Activated T-cell treated with anti-CD3 and anti-CD28 coated beads, Interleukin-2, amount 50 U/mL, for 24 hours (primary cell): ENCODE measurements at regions not wholly inside any gene's neighbourhood (a gene's known extent, or its start where the extent isn't known, plus 50 kb on each side); places are given as distances from the start of the nearest gene placed in this dataset.
"Not testable (repeated sequence)": the region's sequence is repeated elsewhere in the genome, so short reads cannot be mapped to it uniquely, and the experiment has no call there.

Experiments used
- DNase-seq: peaks from one replicate; pipeline ENCODE4 v3.0.0-alpha.2; 2020
- H3K27ac Mint-ChIP-seq: 2 replicates; pipeline ENCODE4 v1.8.0; 2020; ENCODE audit warnings: mild to moderate bottlenecking, mixed read lengths
- H3K27me3 Mint-ChIP-seq: 2 replicates; pipeline ENCODE4 v1.8.0; 2020; ENCODE audit warnings: mixed read lengths
- H3K36me3 Mint-ChIP-seq: 2 replicates; pipeline ENCODE4 v1.8.0; 2020; ENCODE audit warnings: low read depth, mixed read lengths
- H3K4me1 Mint-ChIP-seq: 2 replicates; pipeline ENCODE4 v1.8.0; 2020; ENCODE audit warnings: low read depth, mixed read lengths
- H3K4me3 Mint-ChIP-seq: 2 replicates; pipeline ENCODE4 v1.8.0; 2020; ENCODE audit warnings: mild to moderate bottlenecking, moderate library complexity, mixed read lengths
- H3K9me3 Mint-ChIP-seq: 2 replicates; pipeline ENCODE4 v1.8.0; 2020; ENCODE audit warnings: mixed read lengths

- Mint-ChIP-seq H3K27ac (no peak overlapping the region), H3K9me3 (peaks cover 10% of the 10 kb centered on the region), H3K4me3 (no peak overlapping the region), H3K27me3 (no peaks in the 10 kb centered on the region), H3K36me3 (no peaks in the 10 kb centered on the region), H3K4me1 (no peaks in the 10 kb centered on the region)
- DNase-seq: no peak
These were observed 438.1 kb upstream of the PCDH10 start for GRCh38 chr4:132710971-132711370.

GRCh38 chr4:132737344-132737743 lies 411.8 kb upstream of the PCDH10 start:
- Mint-ChIP-seq H3K27ac (no peak overlapping the region), H3K4me1 (no peaks in the 10 kb centered on the region), H3K27me3 (no peaks in the 10 kb centered on the region), H3K36me3 (no peaks in the 10 kb centered on the region), H3K4me3 (no peak overlapping the region), H3K9me3 (peaks cover 9% of the 10 kb centered on the region)
- no peak for DNase-seq

GRCh38 chr4:132759199-132759780 lies 389.8 kb upstream of the PCDH10 start:
- Mint-ChIP-seq H3K9me3 (peaks cover 4% of the 10 kb centered on the region), H3K27ac (no peak overlapping the region), H3K4me1 (no peaks in the 10 kb centered on the region), H3K27me3 (no peaks in the 10 kb centered on the region), H3K4me3 (no peak overlapping the region), H3K36me3 (no peaks in the 10 kb centered on the region)
- DNase-seq: no peak

- Mint-ChIP-seq H3K4me3 (no peak overlapping the region), H3K27ac (no peak overlapping the region), H3K9me3 (peaks cover 2% of the 10 kb centered on the region), H3K27me3 (no peaks in the 10 kb centered on the region), H3K4me1 (no peaks in the 10 kb centered on the region), H3K36me3 (no peaks in the 10 kb centered on the region)
- DNase-seq: no peak
These were observed 385.6 kb upstream of the PCDH10 start for GRCh38 chr4:132763465-132763864.

GRCh38 chr4:132767901-132768300 lies 381.2 kb upstream of the PCDH10 start:
- no peak overlapping the region for H3K4me3 Mint-ChIP-seq
- no peak overlapping the region for H3K27ac Mint-ChIP-seq
- peaks cover 5% of the 10 kb centered on the region for H3K9me3 Mint-ChIP-seq

GRCh38 chr4:132770776-132771175 lies 378.3 kb upstream of the PCDH10 start:
- DNase-seq: no peak
- no peak overlapping the region for H3K27ac Mint-ChIP-seq
- no peak overlapping the region for H3K4me3 Mint-ChIP-seq

More at GRCh38 chr4:132767901-132768300, 381.2 kb upstream of the PCDH10 start:
- no peaks in the 10 kb centered on the region for H3K36me3 Mint-ChIP-seq
- H3K4me1 Mint-ChIP-seq: no peaks in the 10 kb centered on the region
- DNase-seq: no peak
- H3K27me3 Mint-ChIP-seq: no peaks in the 10 kb centered on the region

GRCh38 chr4:132792310-132792709 lies 356.8 kb upstream of the PCDH10 start:
- no peak for DNase-seq
- Mint-ChIP-seq H3K27me3 (no peaks in the 10 kb centered on the region), H3K4me1 (no peaks in the 10 kb centered on the region), H3K27ac (no peak overlapping the region), H3K4me3 (no peak overlapping the region), H3K9me3 (peaks cover 3% of the 10 kb centered on the region), H3K36me3 (no peaks in the 10 kb centered on the region)

More at GRCh38 chr4:132770776-132771175, 378.3 kb upstream of the PCDH10 start:
- Mint-ChIP-seq H3K9me3 (peaks cover 7% of the 10 kb centered on the region), H3K36me3 (no peaks in the 10 kb centered on the region), H3K4me1 (no peaks in the 10 kb centered on the region), H3K27me3 (no peaks in the 10 kb centered on the region)

- DNase-seq: no peak
- Mint-ChIP-seq H3K4me3 (no peak overlapping the region), H3K27me3 (no peaks in the 10 kb centered on the region), H3K9me3 (no peaks in the 10 kb centered on the region), H3K36me3 (no peaks in the 10 kb centered on the region), H3K27ac (no peak overlapping the region), H3K4me1 (no peaks in the 10 kb centered on the region)
These were observed 351.2 kb upstream of the PCDH10 start for GRCh38 chr4:132797856-132798255.

- H3K36me3 Mint-ChIP-seq: no peaks in the 10 kb centered on the region
- H3K27me3 Mint-ChIP-seq: no peaks in the 10 kb centered on the region
These were observed 339.6 kb upstream of the PCDH10 start for GRCh38 chr4:132809298-132810032.

GRCh38 chr4:132813061-132813460 lies 336.0 kb upstream of the PCDH10 start:
- H3K4me3 Mint-ChIP-seq, DNase-seq, H3K27ac Mint-ChIP-seq: not testable (repeated sequence)

More at GRCh38 chr4:132809298-132810032, 339.6 kb upstream of the PCDH10 start:
- H3K27ac Mint-ChIP-seq: no peak overlapping the region
- no peaks in the 10 kb centered on the region for H3K9me3 Mint-ChIP-seq
- H3K4me1 Mint-ChIP-seq: no peaks in the 10 kb centered on the region
- no peak for DNase-seq
- H3K4me3 Mint-ChIP-seq: no peak overlapping the region

GRCh38 chr4:132818091-132818490 lies 331.0 kb upstream of the PCDH10 start:
- H3K36me3 Mint-ChIP-seq: no peaks in the 10 kb centered on the region
- no peak overlapping the region for H3K27ac Mint-ChIP-seq
- H3K9me3 Mint-ChIP-seq: peaks cover 6% of the 10 kb centered on the region
- H3K4me3 Mint-ChIP-seq: no peak overlapping the region
- no peaks in the 10 kb centered on the region for H3K27me3 Mint-ChIP-seq
- no peaks in the 10 kb centered on the region for H3K4me1 Mint-ChIP-seq
- DNase-seq: no peak

More at GRCh38 chr4:132813061-132813460, 336.0 kb upstream of the PCDH10 start:
- not testable (repeated sequence) for H3K4me1 Mint-ChIP-seq, H3K36me3 Mint-ChIP-seq, H3K27me3 Mint-ChIP-seq, H3K9me3 Mint-ChIP-seq

GRCh38 chr4:132823419-132823818 lies 325.7 kb upstream of the PCDH10 start:
- no peaks in the 10 kb centered on the region for H3K36me3 Mint-ChIP-seq
- no peak overlapping the region for H3K27ac Mint-ChIP-seq
- no peak for DNase-seq
- peaks cover 7% of the 10 kb centered on the region for H3K9me3 Mint-ChIP-seq
- H3K4me1 Mint-ChIP-seq: no peaks in the 10 kb centered on the region
- H3K4me3 Mint-ChIP-seq: no peak overlapping the region
- H3K27me3 Mint-ChIP-seq: no peaks in the 10 kb centered on the region

- H3K27me3 Mint-ChIP-seq: no peaks in the 10 kb centered on the region
- H3K36me3 Mint-ChIP-seq: no peaks in the 10 kb centered on the region
- H3K9me3 Mint-ChIP-seq: peaks cover 3% of the 10 kb centered on the region
- no peak for DNase-seq
- H3K27ac Mint-ChIP-seq: no peak overlapping the region
- no peaks in the 10 kb centered on the region for H3K4me1 Mint-ChIP-seq
- no peak overlapping the region for H3K4me3 Mint-ChIP-seq
These were observed 324.3 kb upstream of the PCDH10 start for GRCh38 chr4:132824761-132825160.

GRCh38 chr4:132827522-132827921 lies 321.6 kb upstream of the PCDH10 start:
- Mint-ChIP-seq H3K4me1 (no peaks in the 10 kb centered on the region), H3K27me3 (no peaks in the 10 kb centered on the region), H3K36me3 (no peaks in the 10 kb centered on the region), H3K27ac (no peak overlapping the region), H3K4me3 (no peak overlapping the region), H3K9me3 (peaks cover 3% of the 10 kb centered on the region)
- no peak for DNase-seq

GRCh38 chr4:132838244-132838643 lies 310.9 kb upstream of the PCDH10 start:
- H3K4me1 Mint-ChIP-seq: no peaks in the 10 kb centered on the region

More at GRCh38 chr4:132838244-132838643, 310.9 kb upstream of the PCDH10 start:
- no peak for DNase-seq
- Mint-ChIP-seq H3K36me3 (no peaks in the 10 kb centered on the region), H3K27me3 (no peaks in the 10 kb centered on the region), H3K27ac (no peak overlapping the region), H3K4me3 (no peak overlapping the region), H3K9me3 (peaks cover 24% of the 10 kb centered on the region)
